ENCODE measurements at regions not wholly inside any gene's neighbourhood (a gene's known extent, or its start where the extent isn't known, plus 50 kb on each side); places are given as distances from the start of the nearest gene placed in this dataset.
A peak's percentile ranks its signal among the peaks of the same experiment; 100 is the strongest.
"Not testable (repeated sequence)": the region's sequence is repeated elsewhere in the genome, so short reads cannot be mapped to it uniquely, and the experiment has no call there.

GRCh38 chr9:105978336-105978735 lies 284.0 kb downstream of the TMEM38B start:
- no peak for DNase-seq (ENCODE audit: low spot score)

GRCh38 chr9:105978826-105979225 lies 284.5 kb downstream of the TMEM38B start:
- no peak for DNase-seq (ENCODE audit: low spot score)

GRCh38 chr9:105979290-105979689 lies 284.9 kb downstream of the TMEM38B start:
- no peak for DNase-seq (ENCODE audit: low spot score)

GRCh38 chr9:105984714-105985113 lies 290.4 kb downstream of the TMEM38B start:
- no peak for DNase-seq (ENCODE audit: low spot score)

GRCh38 chr9:105993116-105993854 lies 298.9 kb downstream of the TMEM38B start:
- DNase-seq (ENCODE audit: low spot score): no peak

GRCh38 chr9:105993921-105994715 lies 299.8 kb downstream of the TMEM38B start:
- no peak for DNase-seq (ENCODE audit: low spot score)

- DNase-seq (ENCODE audit: low spot score): peak; percentile 9
Measured at GRCh38 chr9:105994970-105995369, 300.6 kb downstream of the TMEM38B start.

- no peak for DNase-seq (ENCODE audit: low spot score)
Measured at GRCh38 chr9:106017198-106017740, 322.9 kb downstream of the TMEM38B start.

GRCh38 chr9:106019039-106019680 lies 324.8 kb downstream of the TMEM38B start:
- DNase-seq (ENCODE audit: low spot score): no peak

- no peak for DNase-seq (ENCODE audit: low spot score)
Measured at GRCh38 chr9:106019702-106020101, 325.4 kb downstream of the TMEM38B start.

- DNase-seq (ENCODE audit: low spot score): no peak
Measured at GRCh38 chr9:106020186-106020585, 325.8 kb downstream of the TMEM38B start.

GRCh38 chr9:106023455-106023854 lies 329.1 kb downstream of the TMEM38B start:
- no peak for DNase-seq (ENCODE audit: low spot score)

- DNase-seq (ENCODE audit: low spot score): no peak
Measured at GRCh38 chr9:106025453-106025852, 331.1 kb downstream of the TMEM38B start.

GRCh38 chr9:106030146-106030545 lies 335.8 kb downstream of the TMEM38B start:
- DNase-seq (ENCODE audit: low spot score): not testable (repeated sequence)

GRCh38 chr9:106032978-106033377 lies 338.6 kb downstream of the TMEM38B start:
- DNase-seq (ENCODE audit: low spot score): no peak

GRCh38 chr9:106035806-106036205 lies 341.5 kb downstream of the TMEM38B start:
- DNase-seq (ENCODE audit: low spot score): no peak

- DNase-seq (ENCODE audit: low spot score): no peak
Measured at GRCh38 chr9:106038266-106039001, 344.1 kb downstream of the TMEM38B start.

- DNase-seq (ENCODE audit: low spot score): no peak
Measured at GRCh38 chr9:106039151-106039935, 345.0 kb downstream of the TMEM38B start.

- not testable (repeated sequence) for DNase-seq (ENCODE audit: low spot score)
Measured at GRCh38 chr9:106041920-106042319, 347.6 kb downstream of the TMEM38B start.

- DNase-seq (ENCODE audit: low spot score): no peak
Measured at GRCh38 chr9:106051545-106051944, 357.2 kb downstream of the TMEM38B start.

- DNase-seq (ENCODE audit: low spot score): no peak
Measured at GRCh38 chr9:106052166-106052565, 357.8 kb downstream of the TMEM38B start.

Data from AG20443 (cell line).